HFFc6 (cell line): ENCODE measurements at regions not wholly inside any gene's neighbourhood (a gene's known extent, or its start where the extent isn't known, plus 50 kb on each side); places are given as distances from the start of the nearest gene placed in this dataset.

Experiments
- DNase-seq: peaks from one replicate; pipeline ENCODE4 v3.0.0-alpha.2; 2018
- H3K27ac Mint-ChIP-seq: 2 replicates; pipeline ENCODE4 v1.8.0; 2020; ENCODE audit warnings: mild to moderate bottlenecking, mixed read lengths
- H3K27me3 Mint-ChIP-seq: 2 replicates; pipeline ENCODE4 v1.8.0; 2021; ENCODE audit warnings: mild to moderate bottlenecking, moderate library complexity, mixed read lengths; ENCODE audit not compliant: insufficient read depth
- H3K36me3 Mint-ChIP-seq: 2 replicates; pipeline ENCODE4 v1.8.0; 2021; ENCODE audit warnings: low read depth, mixed read lengths
- H3K4me1 Mint-ChIP-seq: 2 replicates; pipeline ENCODE4 v1.8.0; 2020; ENCODE audit warnings: low read depth, mixed read lengths
- H3K4me3 Mint-ChIP-seq: 2 replicates; pipeline ENCODE4 v1.8.0; 2020; ENCODE audit warnings: mild to moderate bottlenecking, moderate library complexity, mixed read lengths
- H3K9me3 Mint-ChIP-seq: 2 replicates; pipeline ENCODE4 v1.8.0; 2020; ENCODE audit warnings: mild to moderate bottlenecking, mixed read lengths
- CTCF ChIP-seq: fragments of 200-600 bp; sonication (generic); IDR thresholded peaks from 2 replicates; pipeline ENCODE4 v1.5.0; 2021; ENCODE audit warnings: antibody characterized with exemption, mild to moderate bottlenecking

GRCh38 chr11:90661233-90661632 is 438.4 kb upstream of the CHORDC1 start:
- Mint-ChIP-seq H3K9me3 (peaks cover 13% of the 10 kb centered on the region), H3K27ac (no peak overlapping the region), H3K36me3 (no peaks in the 10 kb centered on the region), H3K4me1 (no peaks in the 10 kb centered on the region), H3K27me3 (no peaks in the 10 kb centered on the region), H3K4me3 (no peak overlapping the region)
- DNase-seq = no peak
- TF ChIP-seq CTCF = no peak

DNA sequence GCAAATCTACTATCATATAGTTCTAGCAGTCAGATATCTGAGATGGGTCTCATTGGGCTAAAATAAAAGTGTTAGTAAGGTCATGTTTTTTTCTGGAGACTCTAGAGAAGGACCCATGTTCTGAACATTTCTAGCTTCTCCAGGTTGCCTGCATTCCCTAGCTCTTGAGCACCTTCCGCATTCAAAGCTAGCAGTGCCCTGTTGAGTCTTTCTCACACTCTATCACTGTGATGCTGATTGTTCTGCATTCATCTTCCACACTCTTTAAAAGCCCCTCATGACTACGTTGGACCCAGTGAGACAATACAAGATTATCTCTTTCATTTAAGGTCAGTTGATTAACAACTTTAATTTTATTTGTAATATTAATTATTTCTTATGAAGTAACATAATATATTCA is 433.3 kb upstream of the CHORDC1 start:
- no peak overlapping the region for H3K4me3 Mint-ChIP-seq
- H3K4me1 Mint-ChIP-seq = no peaks in the 10 kb centered on the region
- DNase-seq = no peak
- no peak overlapping the region for H3K27ac Mint-ChIP-seq
- H3K36me3 Mint-ChIP-seq = no peaks in the 10 kb centered on the region
- no peaks in the 10 kb centered on the region for H3K27me3 Mint-ChIP-seq
- H3K9me3 Mint-ChIP-seq = peaks cover 20% of the 10 kb centered on the region
- no peak for TF ChIP-seq CTCF

GRCh38 chr11:90650153-90650552 is 427.3 kb upstream of the CHORDC1 start:
- Mint-ChIP-seq H3K27me3 (no peaks in the 10 kb centered on the region), H3K36me3 (no peaks in the 10 kb centered on the region), H3K4me1 (no peaks in the 10 kb centered on the region), H3K27ac (no peak overlapping the region), H3K9me3 (peaks cover 29% of the 10 kb centered on the region), H3K4me3 (no peak overlapping the region)
- TF ChIP-seq CTCF = no peak
- no peak for DNase-seq

GRCh38 chr11:90646706-90647105 is 423.9 kb upstream of the CHORDC1 start:
- H3K9me3 Mint-ChIP-seq = peaks cover 35% of the 10 kb centered on the region
- no peak for DNase-seq
- H3K27me3 Mint-ChIP-seq = no peaks in the 10 kb centered on the region
- no peak overlapping the region for H3K27ac Mint-ChIP-seq
- no peak for TF ChIP-seq CTCF
- H3K4me1 Mint-ChIP-seq = no peaks in the 10 kb centered on the region
- H3K36me3 Mint-ChIP-seq = no peaks in the 10 kb centered on the region
- H3K4me3 Mint-ChIP-seq = no peak overlapping the region

GRCh38 chr11:90646266-90646665 is 423.4 kb upstream of the CHORDC1 start:
- Mint-ChIP-seq H3K27ac (no peak overlapping the region), H3K9me3 (peaks cover 37% of the 10 kb centered on the region), H3K36me3 (no peaks in the 10 kb centered on the region), H3K27me3 (no peaks in the 10 kb centered on the region), H3K4me3 (no peak overlapping the region), H3K4me1 (no peaks in the 10 kb centered on the region)
- TF ChIP-seq CTCF = no peak
- DNase-seq = no peak

DNA sequence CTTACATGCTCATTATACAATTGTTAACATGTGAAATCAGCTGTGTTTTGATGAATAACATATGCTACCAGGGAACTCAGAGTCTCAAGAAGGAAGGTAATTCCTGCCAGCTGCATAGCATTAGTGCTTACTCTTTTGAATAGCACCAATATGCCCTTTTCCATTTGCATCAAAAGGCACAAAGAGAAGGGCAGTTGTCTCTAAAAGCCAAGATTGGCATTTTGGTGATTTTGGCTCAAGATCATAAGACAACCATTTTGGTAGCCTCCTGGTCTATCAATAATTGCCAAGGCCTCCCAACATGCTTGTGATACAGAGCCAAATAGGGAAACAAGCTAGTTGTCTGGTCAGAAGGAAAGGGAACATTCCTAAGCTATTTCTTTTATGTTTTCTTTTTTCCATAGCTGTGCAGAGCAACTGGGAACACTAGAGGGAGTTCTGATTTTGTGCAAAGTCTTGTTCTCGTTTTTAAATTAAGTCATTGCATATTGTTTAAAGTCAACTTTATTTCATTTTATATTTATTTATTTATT is 416.7 kb upstream of the CHORDC1 start:
- no peaks in the 10 kb centered on the region for H3K4me1 Mint-ChIP-seq
- H3K9me3 Mint-ChIP-seq = peaks cover 34% of the 10 kb centered on the region
- no peak overlapping the region for H3K27ac Mint-ChIP-seq
- DNase-seq = no peak
- no peak overlapping the region for H3K4me3 Mint-ChIP-seq
- H3K36me3 Mint-ChIP-seq = no peaks in the 10 kb centered on the region
- TF ChIP-seq CTCF = peak; percentile 37; the same call in 1 of the 2 replicates
- no peaks in the 10 kb centered on the region for H3K27me3 Mint-ChIP-seq
